Endodermal cell (in vitro differentiated cells): ENCODE measurements at regions not wholly inside any gene's neighbourhood (a gene's known extent, or its start where the extent isn't known, plus 50 kb on each side); places are given as distances from the start of the nearest gene placed in this dataset.
A peak's percentile ranks its signal among the peaks of the same experiment; 100 is the strongest.

ENCODE experiments used
- DNase-seq: peaks from one replicate; pipeline ENCODE4 v3.0.0-alpha.2; 2017
- H3K27ac ChIP-seq: 2 replicates; pipeline ENCODE4 v1.5.1; 2013; ENCODE audit warnings: mild to moderate bottlenecking, low read depth, low read length, moderate library complexity
- H3K27me3 ChIP-seq: 2 replicates; pipeline ENCODE4 v1.6.1; 2013; ENCODE audit warnings: mild to moderate bottlenecking, low read length, moderate library complexity; ENCODE audit not compliant: insufficient read depth, control insufficient read depth, poor library complexity, severe bottlenecking
- H3K36me3 ChIP-seq: 2 replicates; pipeline ENCODE4 v1.7.0; 2013; ENCODE audit warnings: mild to moderate bottlenecking, low read length, moderate library complexity; ENCODE audit not compliant: control insufficient read depth, insufficient read depth
- H3K4me1 ChIP-seq: one replicate; pipeline ENCODE4 v1.7.0; 2013; ENCODE audit warnings: low read length; ENCODE audit not compliant: control insufficient read depth, insufficient read depth
- H3K4me3 ChIP-seq: 2 replicates; pipeline ENCODE4 v1.5.1; 2013; ENCODE audit warnings: mild to moderate bottlenecking, low read length, moderate library complexity
- H3K9ac ChIP-seq: 2 replicates; pipeline ENCODE4 v1.6.1; 2013; ENCODE audit warnings: mild to moderate bottlenecking, low read length, moderate library complexity; ENCODE audit not compliant: poor library complexity, severe bottlenecking; ENCODE audit errors: extremely low read depth
- H3K9me3 ChIP-seq: 2 replicates; pipeline ENCODE4 v1.6.1; 2013; ENCODE audit warnings: mild to moderate bottlenecking, low read length, moderate library complexity; ENCODE audit not compliant: control insufficient read depth
- H3K27ac Mint-ChIP-seq: 2 replicates; pipeline ENCODE4 v1.8.0; 2020; ENCODE audit warnings: mixed read lengths
- H3K27me3 Mint-ChIP-seq: 2 replicates; pipeline ENCODE4 v1.8.0; 2021; ENCODE audit warnings: mild to moderate bottlenecking, mixed read lengths; ENCODE audit not compliant: insufficient read depth
- H3K36me3 Mint-ChIP-seq: 2 replicates; pipeline ENCODE4 v1.8.0; 2020; ENCODE audit warnings: low read depth, mixed read lengths
- H3K4me1 Mint-ChIP-seq: 2 replicates; pipeline ENCODE4 v1.8.0; 2020; ENCODE audit warnings: mixed read lengths
- H3K4me3 Mint-ChIP-seq: 2 replicates; pipeline ENCODE4 v1.8.0; 2020; ENCODE audit warnings: mild to moderate bottlenecking, moderate library complexity, mixed read lengths
- H3K9me3 Mint-ChIP-seq: 2 replicates; pipeline ENCODE4 v1.8.0; 2020; ENCODE audit warnings: mild to moderate bottlenecking, mixed read lengths
- WGBS, 2 experiments: methylation state at CpG; one replicate each; pipeline versions ENCODE4 v1.1.5 to v1.1.7; 2013; ENCODE audit warnings: missing lambda C conversion rate in 2 of 2, mixed read lengths in 1 of 2; ENCODE audit not compliant: insufficient coverage in 1 of 2, insufficient read length in 1 of 2; 5-methylcytosine and 5-hydroxymethylcytosine counted together
- TF ChIP-seq, protein P1 (sequence below): fragments of 200-600 bp; sonication (generic); conservative IDR thresholded peaks from 2 replicates; pipeline ENCODE4 v1.5.0; 2021; ENCODE audit warnings: antibody characterized with exemption, mild to moderate bottlenecking

DNA sequence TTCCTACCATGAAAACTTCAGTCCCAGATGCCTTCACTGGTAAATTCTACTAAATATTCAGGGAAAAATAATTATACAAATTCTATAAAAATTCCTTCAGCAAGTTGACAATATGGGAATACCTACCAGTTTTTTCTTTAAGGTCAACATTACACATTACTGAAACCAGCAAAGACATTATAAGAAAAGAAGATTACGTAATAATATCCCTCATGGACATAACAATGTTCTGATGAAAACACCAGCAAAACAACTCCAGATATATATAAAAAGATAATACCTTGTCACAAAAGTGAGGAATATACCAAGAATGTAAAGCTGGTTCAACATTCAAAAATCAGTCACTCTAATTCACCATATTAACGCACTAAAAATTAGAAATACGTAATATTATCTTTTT lies 507.9 kb downstream of the DMRTA1 start:
- peaks cover 6% of the 10 kb centered on the region for H3K9me3 Mint-ChIP-seq
- Histone ChIP-seq H3K4me1 (peaks cover 7% of the 10 kb centered on the region), H3K27me3 (no peaks in the 10 kb centered on the region), H3K9ac (no peak overlapping the region), H3K36me3 (no peaks in the 10 kb centered on the region), H3K4me3 (no peak overlapping the region), H3K9me3 (no peaks in the 10 kb centered on the region), H3K27ac (no peak overlapping the region)
- no peaks in the 10 kb centered on the region for H3K27me3 Mint-ChIP-seq
- DNase-seq = no peak
- H3K36me3 Mint-ChIP-seq = no peaks in the 10 kb centered on the region
- no peak overlapping the region for H3K4me3 Mint-ChIP-seq
- WGBS, 2 experiments = 87 to 99% methylated on average over 2 of the region's 3 CpGs
- TF ChIP-seq, protein P1, sequence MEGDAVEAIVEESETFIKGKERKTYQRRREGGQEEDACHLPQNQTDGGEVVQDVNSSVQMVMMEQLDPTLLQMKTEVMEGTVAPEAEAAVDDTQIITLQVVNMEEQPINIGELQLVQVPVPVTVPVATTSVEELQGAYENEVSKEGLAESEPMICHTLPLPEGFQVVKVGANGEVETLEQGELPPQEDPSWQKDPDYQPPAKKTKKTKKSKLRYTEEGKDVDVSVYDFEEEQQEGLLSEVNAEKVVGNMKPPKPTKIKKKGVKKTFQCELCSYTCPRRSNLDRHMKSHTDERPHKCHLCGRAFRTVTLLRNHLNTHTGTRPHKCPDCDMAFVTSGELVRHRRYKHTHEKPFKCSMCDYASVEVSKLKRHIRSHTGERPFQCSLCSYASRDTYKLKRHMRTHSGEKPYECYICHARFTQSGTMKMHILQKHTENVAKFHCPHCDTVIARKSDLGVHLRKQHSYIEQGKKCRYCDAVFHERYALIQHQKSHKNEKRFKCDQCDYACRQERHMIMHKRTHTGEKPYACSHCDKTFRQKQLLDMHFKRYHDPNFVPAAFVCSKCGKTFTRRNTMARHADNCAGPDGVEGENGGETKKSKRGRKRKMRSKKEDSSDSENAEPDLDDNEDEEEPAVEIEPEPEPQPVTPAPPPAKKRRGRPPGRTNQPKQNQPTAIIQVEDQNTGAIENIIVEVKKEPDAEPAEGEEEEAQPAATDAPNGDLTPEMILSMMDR = no peak
- H3K27ac Mint-ChIP-seq = no peak overlapping the region
- H3K4me1 Mint-ChIP-seq = peaks cover 23% of the 10 kb centered on the region

DNA sequence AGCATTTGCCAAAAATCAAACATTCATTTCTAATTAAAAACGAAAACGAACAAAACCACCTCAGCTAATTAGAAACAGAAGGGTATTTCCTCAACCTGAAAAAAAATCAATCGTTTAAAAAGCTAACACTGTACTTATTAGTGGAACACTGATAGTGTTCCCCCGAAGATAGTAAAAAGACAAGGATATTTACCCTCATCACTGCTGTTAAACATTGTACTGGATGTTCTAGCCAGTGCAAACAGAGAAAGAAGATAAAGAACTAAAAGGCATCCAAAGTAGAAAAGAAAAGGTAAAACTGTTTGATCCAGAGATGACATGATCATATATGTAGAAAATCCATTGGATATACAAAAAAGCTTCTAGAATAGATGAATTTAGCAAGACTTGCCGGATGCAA lies 508.3 kb downstream of the DMRTA1 start:
- Mint-ChIP-seq H3K27ac (no peak overlapping the region), H3K27me3 (no peaks in the 10 kb centered on the region), H3K36me3 (no peaks in the 10 kb centered on the region), H3K4me1 (peaks cover 23% of the 10 kb centered on the region), H3K4me3 (no peak overlapping the region), H3K9me3 (peaks cover 6% of the 10 kb centered on the region)
- peaks cover 7% of the 10 kb centered on the region for H3K4me1 ChIP-seq
- DNase-seq = no peak
- 89 to 100% methylated on average over 2 to 5 of the region's 5 CpGs for WGBS, 2 experiments
- H3K4me3 ChIP-seq = no peak overlapping the region
- no peaks in the 10 kb centered on the region for H3K36me3 ChIP-seq
- TF ChIP-seq, protein P1 = no peak
- no peak overlapping the region for H3K9ac ChIP-seq
- no peaks in the 10 kb centered on the region for H3K27me3 ChIP-seq
- H3K27ac ChIP-seq = no peak overlapping the region
- no peaks in the 10 kb centered on the region for H3K9me3 ChIP-seq

DNA sequence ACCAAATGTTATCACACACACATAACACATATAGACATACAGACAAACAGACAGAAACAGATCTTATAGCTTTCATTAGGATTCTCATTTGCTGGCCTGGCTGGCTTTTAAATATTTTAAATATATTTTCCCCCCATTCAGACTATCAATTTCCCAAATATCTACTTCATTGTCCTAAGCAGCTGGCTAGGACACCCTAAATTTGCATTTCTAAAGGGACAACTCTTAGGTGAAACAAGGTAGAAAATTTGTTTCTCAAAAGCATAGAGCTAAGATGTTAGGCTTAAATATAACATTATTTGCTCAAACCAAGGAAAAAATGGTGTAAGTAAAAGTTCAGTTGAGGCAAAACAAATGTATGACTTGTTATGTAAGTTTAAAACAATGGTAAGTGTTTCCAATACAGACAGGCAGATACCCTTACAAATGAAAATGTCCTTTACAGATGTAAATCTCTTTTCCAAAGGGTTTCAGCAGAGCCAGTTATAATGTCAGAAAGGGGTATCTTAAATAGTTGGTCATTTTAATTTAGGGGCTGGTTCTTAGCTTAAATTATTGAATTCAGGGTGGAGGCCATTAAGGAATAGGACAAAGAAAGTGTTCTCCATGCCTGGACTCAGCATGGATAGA lies 522.8 kb downstream of the DMRTA1 start:
- Mint-ChIP-seq H3K4me3 (no peak overlapping the region), H3K36me3 (no peaks in the 10 kb centered on the region), H3K27me3 (no peaks in the 10 kb centered on the region), H3K27ac (peak overlapping the region; percentile 38), H3K9me3 (no peaks in the 10 kb centered on the region), H3K4me1 (peaks cover 26% of the 10 kb centered on the region)
- Histone ChIP-seq H3K9ac (no peak overlapping the region), H3K27ac (no peak overlapping the region), H3K36me3 (no peaks in the 10 kb centered on the region), H3K9me3 (no peaks in the 10 kb centered on the region), H3K4me3 (no peak overlapping the region), H3K27me3 (no peaks in the 10 kb centered on the region), H3K4me1 (peaks cover 16% of the 10 kb centered on the region)
- TF ChIP-seq, protein P1 = no peak
- no peak for DNase-seq
